Activated CD8-positive, alpha-beta T cell treated with anti-CD3 and anti-CD28 coated beads, Interleukin-2, amount 10 ng/mL, durations not matched to agents 7 days and 5 days (primary cell): ENCODE measurements at regions not wholly inside any gene's neighbourhood (a gene's known extent, or its start where the extent isn't known, plus 50 kb on each side); places are given as distances from the start of the nearest gene placed in this dataset.

Source experiments
- ATAC-seq: fragments of 150-1000 bp; cut with Tn5 transposase; one replicate; pipeline ENCODE4 v1.10.0; 2021; ENCODE audit warnings: moderate library complexity
- CTCF ChIA-PET: fragments of 350-600 bp; sonication (Branson Sonifier 250); formaldehyde crosslinking; loops from one replicate; lab custom pipeline; 2021; ENCODE audit warnings: antibody characterized with exemption; lab: Charles Lee
- POLR2A ChIA-PET: fragments of 350-600 bp; sonication (Branson Sonifier 250); formaldehyde crosslinking; loops from one replicate; lab custom pipeline; 2021; ENCODE audit warnings: antibody characterized with exemption; lab: Charles Lee
- DNase-seq: peaks from one replicate; pipeline ENCODE4 v3.0.0-alpha.2; 2020
- H3K27ac Mint-ChIP-seq: one replicate; pipeline ENCODE4 v1.8.0; 2021; ENCODE audit warnings: mild to moderate bottlenecking, mixed read lengths
- H3K27me3 Mint-ChIP-seq: one replicate; pipeline ENCODE4 v1.8.0; 2021; ENCODE audit warnings: low read depth, mixed read lengths
- H3K36me3 Mint-ChIP-seq: one replicate; pipeline ENCODE4 v1.8.0; 2021; ENCODE audit warnings: low read depth, mixed read lengths
- H3K4me1 Mint-ChIP-seq: one replicate; pipeline ENCODE4 v1.8.0; 2021; ENCODE audit warnings: low read depth, mixed read lengths
- H3K4me3 Mint-ChIP-seq: one replicate; pipeline ENCODE4 v1.8.0; 2021; ENCODE audit warnings: mild to moderate bottlenecking, mixed read lengths
- H3K9me3 Mint-ChIP-seq: one replicate; pipeline ENCODE4 v1.8.0; 2022; ENCODE audit warnings: mixed read lengths; ENCODE audit not compliant: insufficient read depth

- Mint-ChIP-seq H3K9me3 (peaks cover 4% of the 10 kb centered on the region), H3K4me1 (peaks cover 39% of the 10 kb centered on the region), H3K36me3 (peaks cover 3% of the 10 kb centered on the region), H3K4me3 (no peak overlapping the region), H3K27ac (no peak overlapping the region), H3K27me3 (no peaks in the 10 kb centered on the region)
- ChIA-PET CTCF (interaction anchor here (1.0 kb wide), 1 partner anchor 82 kb away, joined by 3 read pairs; no protein-coding TSS in a partner anchor), POLR2A (no interaction called here)
- ATAC-seq (no peak), DNase-seq (no peak)
Observed at GRCh38 chr1:199161319-199161680, 522.5 kb downstream of the PTPRC start.

GRCh38 chr1:199161766-199162303 lies 523.0 kb downstream of the PTPRC start:
- no peak overlapping the region for H3K4me3 Mint-ChIP-seq
- H3K27ac Mint-ChIP-seq: peak overlapping the region; percentile 22
- peaks cover 3% of the 10 kb centered on the region for H3K36me3 Mint-ChIP-seq
- CTCF ChIA-PET: interaction anchor here (1.0 to 1.9 kb wide), 2 partner anchors 12 to 82 kb away, joined by 3 to 11 read pairs; no protein-coding TSS in a partner anchor
- peaks cover 39% of the 10 kb centered on the region for H3K4me1 Mint-ChIP-seq
- POLR2A ChIA-PET: no interaction called here
- DNase-seq: no peak
- H3K9me3 Mint-ChIP-seq: peaks cover 4% of the 10 kb centered on the region
- no peaks in the 10 kb centered on the region for H3K27me3 Mint-ChIP-seq
- no peak for ATAC-seq

- peak overlapping the region; percentile 66 for H3K27ac Mint-ChIP-seq
- POLR2A ChIA-PET: interaction anchor here (1.0 kb wide), 2 partner anchors 10 to 13 kb away, joined by 4 to 7 read pairs; no protein-coding TSS in a partner anchor
- CTCF ChIA-PET: interaction anchor here (1.0 to 1.9 kb wide), 6 partner anchors 11 to 298 kb away, joined by 3 to 11 read pairs (median 3); no protein-coding TSS in a partner anchor
Observed at GRCh38 chr1:199163267-199163666, 524.4 kb downstream of the PTPRC start.

GRCh38 chr1:199163670-199164069 lies 524.8 kb downstream of the PTPRC start:
- Mint-ChIP-seq H3K4me3 (no peak overlapping the region), H3K27me3 (no peaks in the 10 kb centered on the region), H3K36me3 (peaks cover 2% of the 10 kb centered on the region), H3K4me1 (peaks cover 47% of the 10 kb centered on the region), H3K27ac (peak overlapping the region; percentile 66), H3K9me3 (peaks cover 4% of the 10 kb centered on the region)
- DNase-seq (no peak), ATAC-seq (peak; percentile 53)
- CTCF ChIA-PET: interaction anchor here (1.0 to 1.9 kb wide), 6 partner anchors 10 to 298 kb away, joined by 3 to 11 read pairs (median 3); no protein-coding TSS in a partner anchor
- POLR2A ChIA-PET: interaction anchor here (1.0 to 1.1 kb wide), 3 partner anchors 10 to 284 kb away, joined by 3 to 7 read pairs (median 4); no protein-coding TSS in a partner anchor

More at GRCh38 chr1:199163267-199163666, 524.4 kb downstream of the PTPRC start:
- Mint-ChIP-seq H3K4me1 (peaks cover 43% of the 10 kb centered on the region), H3K36me3 (peaks cover 2% of the 10 kb centered on the region), H3K4me3 (no peak overlapping the region), H3K27me3 (no peaks in the 10 kb centered on the region), H3K9me3 (peaks cover 4% of the 10 kb centered on the region)
- ATAC-seq (no peak), DNase-seq (no peak)

GRCh38 chr1:199167460-199167859 lies 528.6 kb downstream of the PTPRC start:
- DNase-seq: no peak
- Mint-ChIP-seq H3K36me3 (peaks cover under 1% of the 10 kb centered on the region), H3K9me3 (peaks cover 5% of the 10 kb centered on the region), H3K27me3 (no peaks in the 10 kb centered on the region), H3K4me3 (no peak overlapping the region), H3K27ac (no peak overlapping the region), H3K4me1 (peaks cover 54% of the 10 kb centered on the region)
- ATAC-seq: no peak
- ChIA-PET POLR2A (no interaction called here), CTCF (interaction anchor here (1.2 kb wide), 1 partner anchor 37 kb away, joined by 4 read pairs; no protein-coding TSS in a partner anchor)

GRCh38 chr1:199168888-199169585 lies 530.2 kb downstream of the PTPRC start:
- Mint-ChIP-seq H3K9me3 (peaks cover 5% of the 10 kb centered on the region), H3K36me3 (peaks cover 2% of the 10 kb centered on the region), H3K4me1 (peaks cover 52% of the 10 kb centered on the region), H3K27ac (peak overlapping the region; percentile 8), H3K4me3 (no peak overlapping the region), H3K27me3 (no peaks in the 10 kb centered on the region)
- ChIA-PET POLR2A (no interaction called here), CTCF (interaction anchor here (0.6 to 1.3 kb wide), 4 partner anchors 74 to 295 kb away, joined by 3 to 4 read pairs (median 3); no protein-coding TSS in a partner anchor)
- ATAC-seq: peak; percentile 52
- DNase-seq: no peak

- no peak for ATAC-seq
- CTCF ChIA-PET: no interaction called here
Observed at GRCh38 chr1:199170711-199171110, 531.9 kb downstream of the PTPRC start.

GRCh38 chr1:199172171-199173124 lies 533.6 kb downstream of the PTPRC start:
- POLR2A ChIA-PET: interaction anchor here (1.0 to 1.5 kb wide), 2 partner anchors 235 to 238 kb away, joined by 3 to 4 read pairs; no protein-coding TSS in a partner anchor
- Mint-ChIP-seq H3K27me3 (peaks cover 1% of the 10 kb centered on the region), H3K4me3 (no peak overlapping the region), H3K36me3 (peaks cover 2% of the 10 kb centered on the region), H3K4me1 (peaks cover 52% of the 10 kb centered on the region), H3K27ac (peak overlapping the region; percentile 57), H3K9me3 (peaks cover 5% of the 10 kb centered on the region)
- no peak for DNase-seq
- ATAC-seq: no peak
- CTCF ChIA-PET: interaction anchor here (1.4 to 2.9 kb wide), 3 partner anchors 9 to 70 kb away, joined by 4 to 12 read pairs (median 11); no protein-coding TSS in a partner anchor

More at GRCh38 chr1:199170711-199171110, 531.9 kb downstream of the PTPRC start:
- POLR2A ChIA-PET: no interaction called here
- Mint-ChIP-seq H3K27me3 (peaks cover 1% of the 10 kb centered on the region), H3K4me1 (peaks cover 52% of the 10 kb centered on the region), H3K36me3 (peaks cover 2% of the 10 kb centered on the region), H3K27ac (no peak overlapping the region), H3K9me3 (peaks cover 5% of the 10 kb centered on the region), H3K4me3 (no peak overlapping the region)
- no peak for DNase-seq

- DNase-seq: peak; percentile 36
- Mint-ChIP-seq H3K36me3 (peaks cover 2% of the 10 kb centered on the region), H3K27me3 (peaks cover 1% of the 10 kb centered on the region), H3K9me3 (peaks cover 5% of the 10 kb centered on the region), H3K4me3 (peak overlapping the region; percentile 1), H3K27ac (peak overlapping the region; percentile 57), H3K4me1 (peaks cover 48% of the 10 kb centered on the region)
- CTCF ChIA-PET: interaction anchor here (1.2 to 2.9 kb wide), 4 partner anchors 10 to 238 kb away, joined by 4 to 12 read pairs (median 8); no protein-coding TSS in a partner anchor
- POLR2A ChIA-PET: interaction anchor here (0.7 to 1.5 kb wide), 3 partner anchors 10 to 239 kb away, joined by 3 to 7 read pairs (median 4); no protein-coding TSS in a partner anchor
- ATAC-seq: peak; percentile 85
Observed at GRCh38 chr1:199173356-199173755, 534.5 kb downstream of the PTPRC start.

- DNase-seq: no peak
- Mint-ChIP-seq H3K9me3 (peaks cover 5% of the 10 kb centered on the region), H3K4me1 (peaks cover 38% of the 10 kb centered on the region), H3K36me3 (peaks cover 2% of the 10 kb centered on the region), H3K27ac (peak overlapping the region; percentile 18), H3K27me3 (peaks cover 1% of the 10 kb centered on the region), H3K4me3 (no peak overlapping the region)
- ChIA-PET POLR2A (interaction anchor here (0.7 kb wide), 1 partner anchor 256 kb away, joined by 3 read pairs; no protein-coding TSS in a partner anchor), CTCF (interaction anchor here (2.0 to 2.9 kb wide), 2 partner anchors 11 to 68 kb away, joined by 11 to 12 read pairs; no protein-coding TSS in a partner anchor)
- ATAC-seq: no peak
Observed at GRCh38 chr1:199174336-199174735, 535.5 kb downstream of the PTPRC start.
